GM23248 (cell line): ENCODE measurements at regions not wholly inside any gene's neighbourhood (a gene's known extent, or its start where the extent isn't known, plus 50 kb on each side); places are given as distances from the start of the nearest gene placed in this dataset.

ENCODE experiments used
- EZH2 ChIP-seq: fragments of 200-600 bp; sonication (generic); IDR thresholded peaks from 2 replicates; pipeline ENCODE4 v1.6.1; 2018; ENCODE audit warnings: antibody characterized with exemption, mild to moderate bottlenecking; ENCODE audit not compliant: insufficient read depth, poor library complexity, severe bottlenecking
- EZH2phosphoT487 ChIP-seq: fragments of 200-600 bp; sonication (generic); IDR thresholded peaks from 2 replicates; pipeline ENCODE4 v1.6.1; 2018; ENCODE audit warnings: antibody characterized with exemption, moderate library complexity, mild to moderate bottlenecking, low read depth; ENCODE audit not compliant: insufficient read depth

DNA sequence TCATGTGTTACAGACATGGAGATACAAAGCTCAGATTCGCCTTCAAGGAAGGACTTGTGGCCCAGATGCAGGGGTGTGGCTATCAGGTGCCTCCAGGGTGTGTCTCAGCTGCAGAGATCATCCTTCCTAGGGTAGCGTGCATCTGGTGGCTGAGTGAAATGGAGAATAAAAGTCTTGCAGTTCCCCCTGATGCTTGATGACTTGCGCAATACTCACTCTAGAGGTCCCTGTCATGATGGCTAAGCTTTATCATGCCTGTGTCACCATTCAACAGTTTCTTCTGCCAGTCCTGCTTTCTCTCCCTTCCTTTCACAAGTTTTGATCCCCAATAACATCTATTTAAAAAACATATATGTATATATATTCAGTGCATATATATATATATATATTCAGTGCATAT lies 228.1 kb downstream of the PAX1 start:
- no peak for TF ChIP-seq EZH2
- no peak for TF ChIP-seq EZH2phosphoT487
